T-helper 2 cell treated with Interferon-gamma antibody and Interleukin-4, amounts not matched to agents 5 μg/mL and 100 μg/mL, for 36 hours (primary cell): ENCODE measurements at regions not wholly inside any gene's neighbourhood (a gene's known extent, or its start where the extent isn't known, plus 50 kb on each side); places are given as distances from the start of the nearest gene placed in this dataset.

Experiments
- DNase-seq: peaks from one replicate; pipeline ENCODE4 v3.0.0; 2021; ENCODE audit warnings: low spot score
- H3K27ac Mint-ChIP-seq: one replicate; pipeline ENCODE4 v1.8.0; 2021; ENCODE audit warnings: mild to moderate bottlenecking, mixed read lengths
- H3K27me3 Mint-ChIP-seq: one replicate; pipeline ENCODE4 v1.8.0; 2021; ENCODE audit warnings: low read depth, mixed read lengths
- H3K36me3 Mint-ChIP-seq: one replicate; pipeline ENCODE4 v1.8.0; 2021; ENCODE audit warnings: low read depth, mixed read lengths
- H3K4me1 Mint-ChIP-seq: one replicate; pipeline ENCODE4 v1.8.0; 2021; ENCODE audit warnings: low read depth, mixed read lengths
- H3K4me3 Mint-ChIP-seq: one replicate; pipeline ENCODE4 v1.8.0; 2022; ENCODE audit warnings: mild to moderate bottlenecking, moderate library complexity, mixed read lengths
- H3K9me3 Mint-ChIP-seq: one replicate; pipeline ENCODE4 v1.8.0; 2021; ENCODE audit warnings: mixed read lengths

- Mint-ChIP-seq H3K4me3 (peak overlapping the region; percentile 58), H3K27ac (peak overlapping the region; percentile 78), H3K27me3 (peaks cover 18% of the 10 kb centered on the region), H3K4me1 (peaks cover 46% of the 10 kb centered on the region), H3K36me3 (peaks cover 18% of the 10 kb centered on the region), H3K9me3 (peaks cover 21% of the 10 kb centered on the region)
- no peak for DNase-seq
Measured at GRCh38 chr2:12964904-12965539, 248.3 kb downstream of the TRIB2 start.

- Mint-ChIP-seq H3K9me3 (peaks cover 17% of the 10 kb centered on the region), H3K27me3 (peaks cover 14% of the 10 kb centered on the region), H3K4me1 (peaks cover 46% of the 10 kb centered on the region), H3K36me3 (peaks cover 13% of the 10 kb centered on the region), H3K4me3 (peak overlapping the region; percentile 58), H3K27ac (peak overlapping the region; percentile 78)
- DNase-seq = no peak
Measured at GRCh38 chr2:12965540-12966269, 249.0 kb downstream of the TRIB2 start.

- H3K27ac Mint-ChIP-seq = no peak overlapping the region
- peaks cover 22% of the 10 kb centered on the region for H3K27me3 Mint-ChIP-seq
- H3K4me3 Mint-ChIP-seq = peak overlapping the region; percentile 41
- H3K4me1 Mint-ChIP-seq = peaks cover 39% of the 10 kb centered on the region
- H3K36me3 Mint-ChIP-seq = peaks cover 12% of the 10 kb centered on the region
- DNase-seq = no peak
- H3K9me3 Mint-ChIP-seq = peaks cover 12% of the 10 kb centered on the region
Measured at GRCh38 chr2:12967804-12968203, 251.1 kb downstream of the TRIB2 start.

GRCh38 chr2:12968399-12968798 lies 251.7 kb downstream of the TRIB2 start:
- DNase-seq = no peak
- H3K9me3 Mint-ChIP-seq = peaks cover 12% of the 10 kb centered on the region
- no peak overlapping the region for H3K4me3 Mint-ChIP-seq
- no peak overlapping the region for H3K27ac Mint-ChIP-seq
- peaks cover 19% of the 10 kb centered on the region for H3K27me3 Mint-ChIP-seq
- peaks cover 11% of the 10 kb centered on the region for H3K36me3 Mint-ChIP-seq
- peaks cover 34% of the 10 kb centered on the region for H3K4me1 Mint-ChIP-seq

GRCh38 chr2:12970861-12971260 lies 254.1 kb downstream of the TRIB2 start:
- H3K36me3 Mint-ChIP-seq = peaks cover 6% of the 10 kb centered on the region
- H3K9me3 Mint-ChIP-seq = peaks cover 9% of the 10 kb centered on the region
- H3K4me1 Mint-ChIP-seq = peaks cover 20% of the 10 kb centered on the region
- no peak overlapping the region for H3K4me3 Mint-ChIP-seq
- no peak for DNase-seq
- peaks cover 33% of the 10 kb centered on the region for H3K27me3 Mint-ChIP-seq
- no peak overlapping the region for H3K27ac Mint-ChIP-seq

GRCh38 chr2:12971581-12972365 lies 255.0 kb downstream of the TRIB2 start:
- H3K36me3 Mint-ChIP-seq = peaks cover 6% of the 10 kb centered on the region
- H3K27ac Mint-ChIP-seq = no peak overlapping the region
- peaks cover 9% of the 10 kb centered on the region for H3K9me3 Mint-ChIP-seq
- DNase-seq = no peak
- peaks cover 13% of the 10 kb centered on the region for H3K4me1 Mint-ChIP-seq
- peaks cover 35% of the 10 kb centered on the region for H3K27me3 Mint-ChIP-seq
- H3K4me3 Mint-ChIP-seq = no peak overlapping the region

GRCh38 chr2:12978066-12978835 lies 261.5 kb downstream of the TRIB2 start:
- Mint-ChIP-seq H3K36me3 (peaks cover 3% of the 10 kb centered on the region), H3K4me3 (no peak overlapping the region), H3K27ac (no peak overlapping the region), H3K27me3 (peaks cover 56% of the 10 kb centered on the region), H3K9me3 (peaks cover 4% of the 10 kb centered on the region), H3K4me1 (no peaks in the 10 kb centered on the region)
- no peak for DNase-seq

- no peak for DNase-seq
- no peak overlapping the region for H3K27ac Mint-ChIP-seq
- H3K27me3 Mint-ChIP-seq = peaks cover 54% of the 10 kb centered on the region
- no peaks in the 10 kb centered on the region for H3K4me1 Mint-ChIP-seq
- H3K36me3 Mint-ChIP-seq = peaks cover under 1% of the 10 kb centered on the region
- peaks cover under 1% of the 10 kb centered on the region for H3K9me3 Mint-ChIP-seq
- H3K4me3 Mint-ChIP-seq = no peak overlapping the region
Measured at GRCh38 chr2:12979066-12979465, 262.3 kb downstream of the TRIB2 start.

- DNase-seq = no peak
- Mint-ChIP-seq H3K27me3 (peaks cover 50% of the 10 kb centered on the region), H3K36me3 (no peaks in the 10 kb centered on the region), H3K4me3 (no peak overlapping the region), H3K9me3 (no peaks in the 10 kb centered on the region), H3K27ac (no peak overlapping the region), H3K4me1 (no peaks in the 10 kb centered on the region)
Measured at GRCh38 chr2:12980817-12981216, 264.1 kb downstream of the TRIB2 start.

GRCh38 chr2:12982149-12982584 lies 265.4 kb downstream of the TRIB2 start:
- H3K27ac Mint-ChIP-seq = no peak overlapping the region
- no peaks in the 10 kb centered on the region for H3K4me1 Mint-ChIP-seq
- no peak for DNase-seq
- H3K36me3 Mint-ChIP-seq = no peaks in the 10 kb centered on the region
- H3K9me3 Mint-ChIP-seq = no peaks in the 10 kb centered on the region
- peaks cover 49% of the 10 kb centered on the region for H3K27me3 Mint-ChIP-seq
- H3K4me3 Mint-ChIP-seq = no peak overlapping the region

- H3K4me1 Mint-ChIP-seq = peaks cover 2% of the 10 kb centered on the region
- H3K9me3 Mint-ChIP-seq = no peaks in the 10 kb centered on the region
- no peaks in the 10 kb centered on the region for H3K36me3 Mint-ChIP-seq
- no peak overlapping the region for H3K4me3 Mint-ChIP-seq
- H3K27me3 Mint-ChIP-seq = peaks cover 36% of the 10 kb centered on the region
- no peak overlapping the region for H3K27ac Mint-ChIP-seq
- DNase-seq = no peak
Measured at GRCh38 chr2:12987246-12987645, 270.5 kb downstream of the TRIB2 start.

GRCh38 chr2:12988279-12988678 lies 271.5 kb downstream of the TRIB2 start:
- H3K4me3 Mint-ChIP-seq = no peak overlapping the region
- peaks cover 2% of the 10 kb centered on the region for H3K4me1 Mint-ChIP-seq
- H3K27ac Mint-ChIP-seq = no peak overlapping the region
- no peaks in the 10 kb centered on the region for H3K9me3 Mint-ChIP-seq
- peaks cover 37% of the 10 kb centered on the region for H3K27me3 Mint-ChIP-seq
- no peak for DNase-seq
- H3K36me3 Mint-ChIP-seq = no peaks in the 10 kb centered on the region

GRCh38 chr2:12990523-12990922 lies 273.8 kb downstream of the TRIB2 start:
- Mint-ChIP-seq H3K9me3 (no peaks in the 10 kb centered on the region), H3K27me3 (peaks cover 48% of the 10 kb centered on the region), H3K4me3 (no peak overlapping the region), H3K27ac (no peak overlapping the region), H3K36me3 (no peaks in the 10 kb centered on the region), H3K4me1 (peaks cover 2% of the 10 kb centered on the region)
- DNase-seq = no peak
